Liver (tissue), 8 donors: ENCODE measurements at regions not wholly inside any gene's neighbourhood (a gene's known extent, or its start where the extent isn't known, plus 50 kb on each side); places are given as distances from the start of the nearest gene placed in this dataset.

Source experiments
- DNase-seq: peaks from one replicate; pipeline ENCODE4 v3.0.0-alpha.2; 2017; ENCODE audit warnings: low spot score
- H3K27ac ChIP-seq, 2 donors: one replicate each; pipeline ENCODE4 v1.7.0; 2013; ENCODE audit warnings: inconsistent platforms in 2 of 2, low read length in 2 of 2, control low read depth in 1 of 2, low read depth in 1 of 2, mild to moderate bottlenecking in 1 of 2
- H3K27me3 ChIP-seq, 4 donors: one replicate each; pipeline versions ENCODE4 v1.6.1 to v1.7.0; 2013; ENCODE audit warnings: low read length in 3 of 4, inconsistent platforms in 1 of 4, mild to moderate bottlenecking in 1 of 4, moderate library complexity in 1 of 4; ENCODE audit not compliant: control insufficient read depth in 4 of 4, insufficient read depth in 4 of 4
- H3K36me3 ChIP-seq, 4 donors: one replicate each; pipeline versions ENCODE4 v1.6.1 to v1.7.0; 2013; ENCODE audit warnings: low read length in 3 of 4, mild to moderate bottlenecking in 3 of 4, low read depth in 1 of 4, moderate library complexity in 1 of 4; ENCODE audit not compliant: control insufficient read depth in 4 of 4, insufficient read depth in 3 of 4
- H3K4me1 ChIP-seq, 4 donors: one replicate each; pipeline versions ENCODE4 v1.6.1 to v1.7.0; 2013; ENCODE audit warnings: low read length in 3 of 4, mild to moderate bottlenecking in 3 of 4, moderate library complexity in 1 of 4; ENCODE audit not compliant: control insufficient read depth in 4 of 4, insufficient read depth in 4 of 4
- H3K4me3 ChIP-seq, 3 donors: one replicate each; pipeline versions ENCODE4 v1.6.1 to v1.7.0; 2013; ENCODE audit warnings: low read length in 3 of 3, control low read depth in 1 of 3, low read depth in 1 of 3, mild to moderate bottlenecking in 1 of 3
- H3K9ac ChIP-seq, 2 donors: one replicate each; pipeline ENCODE4 v1.7.0; 2013; ENCODE audit warnings: low read length in 2 of 2, mild to moderate bottlenecking in 2 of 2, moderate library complexity in 2 of 2, control low read depth in 1 of 2, low read depth in 1 of 2
- H3K9me3 ChIP-seq, 4 donors: one replicate each; pipeline versions ENCODE4 v1.6.1 to v1.7.0; 2013; ENCODE audit warnings: low read length in 3 of 4; ENCODE audit not compliant: control insufficient read depth in 4 of 4
- EGR1 ChIP-seq, 2 donors: IDR thresholded peaks; 2 replicates each; pipeline ENCODE4 v1.6.1; 2016 to 2018; ENCODE audit warnings: antibody characterized with exemption in 2 of 2, low read depth in 2 of 2
- FOXA1 ChIP-seq: IDR thresholded peaks from 2 replicates; pipeline ENCODE4 v1.6.1; 2016; ENCODE audit warnings: antibody characterized with exemption
- FOXA2 ChIP-seq: IDR thresholded peaks from 2 replicates; pipeline ENCODE4 v1.6.1; 2016; ENCODE audit warnings: antibody characterized with exemption
- GABPA ChIP-seq, 2 donors: IDR thresholded peaks in 1 of 2; conservative IDR thresholded peaks in 1 of 2; 2 replicates each; pipeline ENCODE4 v1.6.1; 2016; ENCODE audit warnings: antibody characterized with exemption in 2 of 2, mild to moderate bottlenecking in 1 of 2, moderate library complexity in 1 of 2
- HNF4A ChIP-seq, 2 donors: conservative IDR thresholded peaks; 2 replicates each; pipeline ENCODE4 v1.6.1; 2016; ENCODE audit warnings: antibody characterized with exemption in 2 of 2, mild to moderate bottlenecking in 2 of 2
- HNF4G ChIP-seq: IDR thresholded peaks from 2 replicates; pipeline ENCODE4 v1.6.1; 2016; ENCODE audit warnings: antibody characterized with exemption
- JUND ChIP-seq, 2 donors: IDR thresholded peaks; 2 replicates each; pipeline ENCODE4 v1.6.1; 2016; ENCODE audit warnings: antibody characterized with exemption in 2 of 2
- MAX ChIP-seq: IDR thresholded peaks from 2 replicates; pipeline ENCODE4 v1.6.1; 2016; ENCODE audit warnings: antibody characterized with exemption
- NR2F2 ChIP-seq: IDR thresholded peaks from 2 replicates; pipeline ENCODE4 v1.6.1; 2016; ENCODE audit warnings: antibody characterized with exemption
- RAD21 ChIP-seq, 2 donors: IDR thresholded peaks; 2 replicates each; pipeline ENCODE4 v1.6.1; 2016; ENCODE audit warnings: antibody characterized with exemption in 2 of 2, mild to moderate bottlenecking in 2 of 2
- SP1 ChIP-seq: IDR thresholded peaks from 2 replicates; pipeline ENCODE4 v1.6.1; 2018; ENCODE audit warnings: antibody characterized with exemption, mild to moderate bottlenecking
- WGBS: extraction: QIAGEN DNeasy Blood & Tissue Kit; methylation state at CpG from one replicate; pipeline ENCODE4 v1.1.7; 2013; 5-methylcytosine and 5-hydroxymethylcytosine counted together
- TF ChIP-seq, protein P1 (sequence below): IDR thresholded peaks from 2 replicates; pipeline ENCODE4 v1.6.1; 2016; ENCODE audit warnings: antibody characterized with exemption
- TF ChIP-seq, protein P2 (sequence below): fragments of 150-350 bp; IDR thresholded peaks from 2 replicates; pipeline ENCODE4 v1.5.1; 2017; ENCODE audit warnings: improper control_type of control experiment, low read depth, low read length; ENCODE audit not compliant: missing input control
- TF ChIP-seq, protein P3 (sequence below): IDR thresholded peaks from 2 replicates; pipeline ENCODE4 v1.6.1; 2016; ENCODE audit warnings: antibody characterized with exemption, mild to moderate bottlenecking
- donor health status: healthy.
- donor health status: healthy.
- donor health status: healthy.
- donor health status: healthy.
- donor health status: healthy.

DNA sequence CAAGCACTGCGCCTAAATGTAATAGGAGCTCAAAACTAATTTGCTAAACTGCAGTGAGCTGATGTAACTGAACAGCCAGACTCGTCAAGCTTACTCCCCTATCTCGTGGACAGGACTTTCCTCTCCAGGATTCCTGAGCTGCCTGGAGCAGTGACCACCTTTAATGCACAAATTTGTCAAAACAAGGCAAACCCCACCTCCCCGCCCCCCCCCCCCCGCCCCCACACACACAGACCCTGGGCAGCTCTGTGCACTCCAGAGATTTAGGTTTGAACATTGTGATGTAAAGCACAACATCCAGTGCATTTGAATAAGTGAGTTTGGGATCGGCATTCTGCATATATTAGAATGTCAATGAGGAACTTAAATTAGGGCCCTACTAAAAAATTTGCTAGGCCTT is 77.7 kb upstream of the DHX15 start:
- H3K27me3 ChIP-seq: no peaks in the 10 kb centered on the region
- H3K4me1 ChIP-seq: peaks cover 0 to 20% (median 9%) of the 10 kb centered on the region in 4 donors
- no peak for DNase-seq
- no peak overlapping the region for H3K4me3 ChIP-seq
- no peaks in the 10 kb centered on the region for H3K9me3 ChIP-seq
- no peaks in the 10 kb centered on the region for H3K36me3 ChIP-seq
- H3K27ac ChIP-seq: no peak overlapping the region
- no peak for TF ChIP-seq SP1
- no peak for TF ChIP-seq FOXA2
- TF ChIP-seq RAD21 (IDR thresholded peaks at IDR 0.05): no peak
- TF ChIP-seq NR2F2: no peak
- WGBS: 78% methylated on average over 6 of the region's 6 CpGs
- H3K9ac ChIP-seq: no peak overlapping the region

DNA sequence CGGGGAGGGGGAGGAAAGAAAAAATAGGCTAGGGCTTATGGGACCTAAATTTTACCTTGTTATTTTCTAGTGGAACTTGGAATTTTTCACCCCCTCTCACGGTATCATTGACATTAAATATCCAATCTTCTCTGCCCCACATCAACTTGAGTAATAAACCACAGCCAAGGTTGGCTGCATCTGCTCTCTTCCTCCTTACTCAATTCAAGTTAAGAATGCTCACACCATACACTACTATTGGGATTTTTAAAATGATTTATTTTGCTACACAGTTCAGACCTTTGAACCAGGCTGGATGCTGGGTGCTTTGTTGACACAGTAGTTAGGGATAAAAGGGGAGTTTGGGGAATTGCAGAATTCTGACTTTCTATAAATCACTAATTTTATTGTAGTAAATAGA is 78.2 kb upstream of the DHX15 start:
- H3K9me3 ChIP-seq: no peaks in the 10 kb centered on the region
- WGBS: 62% methylated on average over 2 of the region's 2 CpGs
- no peak for DNase-seq

More for the DNA sequence above, 78.2 kb upstream of the DHX15 start:
- TF ChIP-seq MAX (no peak), JUND (IDR thresholded peaks at IDR 0.05) (no peak), EGR1 (IDR thresholded peaks at IDR 0.05; ENCODE audit: low read depth in 2 of 2) (no peak), NR2F2 (no peak), FOXA1 (no peak), SP1 (no peak), GABPA (IDR thresholded peaks at IDR 0.05 in 1 of 2, conservative IDR thresholded peaks at IDR 0.05 in 1 of 2) (no peak), RAD21 (IDR thresholded peaks at IDR 0.05) (no peak), HNF4A (conservative IDR thresholded peaks at IDR 0.05) (no peak), HNF4G (no peak)
- TF ChIP-seq, protein P1, sequence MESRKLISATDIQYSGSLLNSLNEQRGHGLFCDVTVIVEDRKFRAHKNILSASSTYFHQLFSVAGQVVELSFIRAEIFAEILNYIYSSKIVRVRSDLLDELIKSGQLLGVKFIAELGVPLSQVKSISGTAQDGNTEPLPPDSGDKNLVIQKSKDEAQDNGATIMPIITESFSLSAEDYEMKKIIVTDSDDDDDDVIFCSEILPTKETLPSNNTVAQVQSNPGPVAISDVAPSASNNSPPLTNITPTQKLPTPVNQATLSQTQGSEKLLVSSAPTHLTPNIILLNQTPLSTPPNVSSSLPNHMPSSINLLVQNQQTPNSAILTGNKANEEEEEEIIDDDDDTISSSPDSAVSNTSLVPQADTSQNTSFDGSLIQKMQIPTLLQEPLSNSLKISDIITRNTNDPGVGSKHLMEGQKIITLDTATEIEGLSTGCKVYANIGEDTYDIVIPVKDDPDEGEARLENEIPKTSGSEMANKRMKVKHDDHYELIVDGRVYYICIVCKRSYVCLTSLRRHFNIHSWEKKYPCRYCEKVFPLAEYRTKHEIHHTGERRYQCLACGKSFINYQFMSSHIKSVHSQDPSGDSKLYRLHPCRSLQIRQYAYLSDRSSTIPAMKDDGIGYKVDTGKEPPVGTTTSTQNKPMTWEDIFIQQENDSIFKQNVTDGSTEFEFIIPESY: no peak
- TF ChIP-seq, protein P2, sequence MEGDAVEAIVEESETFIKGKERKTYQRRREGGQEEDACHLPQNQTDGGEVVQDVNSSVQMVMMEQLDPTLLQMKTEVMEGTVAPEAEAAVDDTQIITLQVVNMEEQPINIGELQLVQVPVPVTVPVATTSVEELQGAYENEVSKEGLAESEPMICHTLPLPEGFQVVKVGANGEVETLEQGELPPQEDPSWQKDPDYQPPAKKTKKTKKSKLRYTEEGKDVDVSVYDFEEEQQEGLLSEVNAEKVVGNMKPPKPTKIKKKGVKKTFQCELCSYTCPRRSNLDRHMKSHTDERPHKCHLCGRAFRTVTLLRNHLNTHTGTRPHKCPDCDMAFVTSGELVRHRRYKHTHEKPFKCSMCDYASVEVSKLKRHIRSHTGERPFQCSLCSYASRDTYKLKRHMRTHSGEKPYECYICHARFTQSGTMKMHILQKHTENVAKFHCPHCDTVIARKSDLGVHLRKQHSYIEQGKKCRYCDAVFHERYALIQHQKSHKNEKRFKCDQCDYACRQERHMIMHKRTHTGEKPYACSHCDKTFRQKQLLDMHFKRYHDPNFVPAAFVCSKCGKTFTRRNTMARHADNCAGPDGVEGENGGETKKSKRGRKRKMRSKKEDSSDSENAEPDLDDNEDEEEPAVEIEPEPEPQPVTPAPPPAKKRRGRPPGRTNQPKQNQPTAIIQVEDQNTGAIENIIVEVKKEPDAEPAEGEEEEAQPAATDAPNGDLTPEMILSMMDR: no peak
- TF ChIP-seq, protein P3, sequence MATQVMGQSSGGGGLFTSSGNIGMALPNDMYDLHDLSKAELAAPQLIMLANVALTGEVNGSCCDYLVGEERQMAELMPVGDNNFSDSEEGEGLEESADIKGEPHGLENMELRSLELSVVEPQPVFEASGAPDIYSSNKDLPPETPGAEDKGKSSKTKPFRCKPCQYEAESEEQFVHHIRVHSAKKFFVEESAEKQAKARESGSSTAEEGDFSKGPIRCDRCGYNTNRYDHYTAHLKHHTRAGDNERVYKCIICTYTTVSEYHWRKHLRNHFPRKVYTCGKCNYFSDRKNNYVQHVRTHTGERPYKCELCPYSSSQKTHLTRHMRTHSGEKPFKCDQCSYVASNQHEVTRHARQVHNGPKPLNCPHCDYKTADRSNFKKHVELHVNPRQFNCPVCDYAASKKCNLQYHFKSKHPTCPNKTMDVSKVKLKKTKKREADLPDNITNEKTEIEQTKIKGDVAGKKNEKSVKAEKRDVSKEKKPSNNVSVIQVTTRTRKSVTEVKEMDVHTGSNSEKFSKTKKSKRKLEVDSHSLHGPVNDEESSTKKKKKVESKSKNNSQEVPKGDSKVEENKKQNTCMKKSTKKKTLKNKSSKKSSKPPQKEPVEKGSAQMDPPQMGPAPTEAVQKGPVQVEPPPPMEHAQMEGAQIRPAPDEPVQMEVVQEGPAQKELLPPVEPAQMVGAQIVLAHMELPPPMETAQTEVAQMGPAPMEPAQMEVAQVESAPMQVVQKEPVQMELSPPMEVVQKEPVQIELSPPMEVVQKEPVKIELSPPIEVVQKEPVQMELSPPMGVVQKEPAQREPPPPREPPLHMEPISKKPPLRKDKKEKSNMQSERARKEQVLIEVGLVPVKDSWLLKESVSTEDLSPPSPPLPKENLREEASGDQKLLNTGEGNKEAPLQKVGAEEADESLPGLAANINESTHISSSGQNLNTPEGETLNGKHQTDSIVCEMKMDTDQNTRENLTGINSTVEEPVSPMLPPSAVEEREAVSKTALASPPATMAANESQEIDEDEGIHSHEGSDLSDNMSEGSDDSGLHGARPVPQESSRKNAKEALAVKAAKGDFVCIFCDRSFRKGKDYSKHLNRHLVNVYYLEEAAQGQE: no peak
- H3K27ac ChIP-seq: no peak overlapping the region
- no peak overlapping the region for H3K4me3 ChIP-seq
- H3K9ac ChIP-seq: no peak overlapping the region
- no peaks in the 10 kb centered on the region for H3K36me3 ChIP-seq
- peaks cover 0 to 19% (median 9%) of the 10 kb centered on the region in 4 donors for H3K4me1 ChIP-seq
- no peaks in the 10 kb centered on the region for H3K27me3 ChIP-seq
